ENCODE measurements at regions not wholly inside any gene's neighbourhood (a gene's known extent, or its start where the extent isn't known, plus 50 kb on each side); places are given as distances from the start of the nearest gene placed in this dataset.

- H3K4me1 ChIP-seq (ENCODE audit: control insufficient read depth, extremely low read depth, insufficient read depth, low read length): no peaks in the 10 kb centered on the region
- no TSS peak for BruUV-seq (replicated peaks)
- no peaks in the 10 kb centered on the region for H4K20me1 ChIP-seq (replicated peaks; ENCODE audit: control insufficient read depth, extremely low read depth, insufficient read depth, low read length)
- dilution Hi-C loops (cut with MboI; ENCODE audit: extremely low pct_ligation_motif_present, low sequenced_read_pairs) (no loop called here), intact Hi-C loops (cut with micrococcal nuclease) (no loop called here)
- H3K9ac ChIP-seq (replicated peaks; ENCODE audit: extremely low read depth, insufficient read depth, low read length): no peak overlapping the region
- FAIRE-seq (no peak), DNase-seq (ENCODE audit: low read depth, low spot score) (no peak)
- no peak overlapping the region for H3K27ac ChIP-seq (ENCODE audit: insufficient read depth, low read depth, low read length)
- no peaks in the 10 kb centered on the region for H3K79me2 ChIP-seq (ENCODE audit: control insufficient read depth, insufficient read depth, low read length)
- no peaks in the 10 kb centered on the region for H3K36me3 ChIP-seq (ENCODE audit: control insufficient read depth in 2 of 2, extremely low read depth in 1 of 2, insufficient read depth in 2 of 2, low read length in 2 of 2)
- H3K9me3 ChIP-seq (replicated peaks; ENCODE audit: control insufficient read depth, insufficient read depth, low read length): no peaks in the 10 kb centered on the region
- POLR2A ChIA-PET: no interaction called here
- CTCF ChIA-PET: no interaction called here
- H3K27me3 ChIP-seq (ENCODE audit: control insufficient read depth in 2 of 2, insufficient read depth in 2 of 2, low read length in 2 of 2): no peaks in the 10 kb centered on the region
- H2AFZ ChIP-seq (ENCODE audit: low read depth, low read length): no peak overlapping the region
- H3K4me3 ChIP-seq (replicated peaks in 1 of 3; ENCODE audit: insufficient read depth in 1 of 3, low read depth in 1 of 3, low read length in 3 of 3): no peak overlapping the region
- no peaks in the 10 kb centered on the region for H3K9me1 ChIP-seq (replicated peaks; ENCODE audit: control insufficient read depth, extremely low read depth, insufficient read depth, low read length)
- no peak overlapping the region for H3K4me2 ChIP-seq (ENCODE audit: insufficient read depth, low read length)
- no peak for TF ChIP-seq MAX (IDR thresholded peaks at IDR 0.05; ENCODE audit: insufficient read depth, insufficient read length)
- no peak for TF ChIP-seq GATA2 (IDR thresholded peaks at IDR 0.05; ENCODE audit: insufficient read depth, insufficient read length, low read depth, low read length)
- TF ChIP-seq MYC (IDR thresholded peaks at IDR 0.05; ENCODE audit: low read depth, low read length): no peak
- TF ChIP-seq CTCF (IDR thresholded peaks at IDR 0.05; ENCODE audit: extremely low read depth in 1 of 2, insufficient read depth in 1 of 2, low read depth in 1 of 2, low read length in 2 of 2): no peak
- no peak for TF ChIP-seq JUN (IDR thresholded peaks at IDR 0.05; ENCODE audit: borderline replicate concordance, insufficient read depth, insufficient read length, low read depth)
- TF ChIP-seq EZH2 (IDR thresholded peaks at IDR 0.05; ENCODE audit: borderline replicate concordance, low read depth, low read length, severe bottlenecking): no peak
- no peak for TF ChIP-seq POLR2A (IDR thresholded peaks at IDR 0.05; ENCODE audit: low read depth, low read length)
Observed at GRCh38 chr1:157288006-157288405, 149.8 kb upstream of the ETV3 start.

GRCh38 chr1:157287462-157287861, 149.3 kb upstream of the ETV3 start:
- BruUV-seq (replicated peaks): no TSS peak
- POLR2A ChIA-PET: no interaction called here
- H3K4me1 ChIP-seq (ENCODE audit: control insufficient read depth, extremely low read depth, insufficient read depth, low read length): no peaks in the 10 kb centered on the region

More at GRCh38 chr1:157287462-157287861, 149.3 kb upstream of the ETV3 start:
- DNase-seq (ENCODE audit: low read depth, low spot score): no peak
- Histone ChIP-seq H3K4me3 (replicated peaks in 1 of 3; ENCODE audit: insufficient read depth in 1 of 3, low read depth in 1 of 3, low read length in 3 of 3) (no peak overlapping the region), H3K4me2 (ENCODE audit: insufficient read depth, low read length) (no peak overlapping the region), H2AFZ (ENCODE audit: low read depth, low read length) (no peak overlapping the region), H3K9me1 (replicated peaks; ENCODE audit: control insufficient read depth, extremely low read depth, insufficient read depth, low read length) (no peaks in the 10 kb centered on the region), H3K9ac (replicated peaks; ENCODE audit: extremely low read depth, insufficient read depth, low read length) (no peak overlapping the region), H4K20me1 (replicated peaks; ENCODE audit: control insufficient read depth, extremely low read depth, insufficient read depth, low read length) (no peaks in the 10 kb centered on the region), H3K9me3 (replicated peaks; ENCODE audit: control insufficient read depth, insufficient read depth, low read length) (no peaks in the 10 kb centered on the region), H3K36me3 (ENCODE audit: control insufficient read depth in 2 of 2, extremely low read depth in 1 of 2, insufficient read depth in 2 of 2, low read length in 2 of 2) (no peaks in the 10 kb centered on the region), H3K79me2 (ENCODE audit: control insufficient read depth, insufficient read depth, low read length) (no peaks in the 10 kb centered on the region), H3K27ac (ENCODE audit: insufficient read depth, low read depth, low read length) (no peak overlapping the region), H3K27me3 (ENCODE audit: control insufficient read depth in 2 of 2, insufficient read depth in 2 of 2, low read length in 2 of 2) (no peaks in the 10 kb centered on the region)
- dilution Hi-C loops (cut with MboI; ENCODE audit: extremely low pct_ligation_motif_present, low sequenced_read_pairs) (no loop called here), intact Hi-C loops (cut with micrococcal nuclease) (no loop called here)
- FAIRE-seq: no peak
- CTCF ChIA-PET: no interaction called here
- no peak for TF ChIP-seq JUN (IDR thresholded peaks at IDR 0.05; ENCODE audit: borderline replicate concordance, insufficient read depth, insufficient read length, low read depth)
- TF ChIP-seq POLR2AphosphoS5 (IDR thresholded peaks at IDR 0.05; ENCODE audit: insufficient read depth, low read depth, low read length): no peak
- no peak for TF ChIP-seq FOS (IDR thresholded peaks at IDR 0.05; ENCODE audit: borderline replicate concordance, insufficient read depth, low read length)
- TF ChIP-seq MYC (IDR thresholded peaks at IDR 0.05; ENCODE audit: low read depth, low read length): no peak
- no peak for TF ChIP-seq CTCF (IDR thresholded peaks at IDR 0.05; ENCODE audit: extremely low read depth in 1 of 2, insufficient read depth in 1 of 2, low read depth in 1 of 2, low read length in 2 of 2)
- TF ChIP-seq EZH2 (IDR thresholded peaks at IDR 0.05; ENCODE audit: borderline replicate concordance, low read depth, low read length, severe bottlenecking): no peak
- TF ChIP-seq POLR2A (IDR thresholded peaks at IDR 0.05; ENCODE audit: low read depth, low read length): no peak
- TF ChIP-seq GATA2 (IDR thresholded peaks at IDR 0.05; ENCODE audit: insufficient read depth, insufficient read length, low read depth, low read length): no peak
- TF ChIP-seq MAX (IDR thresholded peaks at IDR 0.05; ENCODE audit: insufficient read depth, insufficient read length): no peak

Data from endothelial cell of umbilical vein (primary cell).